Liver (tissue), 8 donors: ENCODE measurements at regions not wholly inside any gene's neighbourhood (a gene's known extent, or its start where the extent isn't known, plus 50 kb on each side); places are given as distances from the start of the nearest gene placed in this dataset.

Experiments used
- DNase-seq: peaks from one replicate; pipeline ENCODE4 v3.0.0-alpha.2; 2017; ENCODE audit warnings: low spot score
- H3K27ac ChIP-seq, 2 donors: one replicate each; pipeline ENCODE4 v1.7.0; 2013; ENCODE audit warnings: inconsistent platforms in 2 of 2, low read length in 2 of 2, control low read depth in 1 of 2, low read depth in 1 of 2, mild to moderate bottlenecking in 1 of 2
- H3K27me3 ChIP-seq, 4 donors: one replicate each; pipeline versions ENCODE4 v1.6.1 to v1.7.0; 2013; ENCODE audit warnings: low read length in 3 of 4, inconsistent platforms in 1 of 4, mild to moderate bottlenecking in 1 of 4, moderate library complexity in 1 of 4; ENCODE audit not compliant: control insufficient read depth in 4 of 4, insufficient read depth in 4 of 4
- H3K36me3 ChIP-seq, 4 donors: one replicate each; pipeline versions ENCODE4 v1.6.1 to v1.7.0; 2013; ENCODE audit warnings: low read length in 3 of 4, mild to moderate bottlenecking in 3 of 4, low read depth in 1 of 4, moderate library complexity in 1 of 4; ENCODE audit not compliant: control insufficient read depth in 4 of 4, insufficient read depth in 3 of 4
- H3K4me1 ChIP-seq, 4 donors: one replicate each; pipeline versions ENCODE4 v1.6.1 to v1.7.0; 2013; ENCODE audit warnings: low read length in 3 of 4, mild to moderate bottlenecking in 3 of 4, moderate library complexity in 1 of 4; ENCODE audit not compliant: control insufficient read depth in 4 of 4, insufficient read depth in 4 of 4
- H3K4me3 ChIP-seq, 3 donors: one replicate each; pipeline versions ENCODE4 v1.6.1 to v1.7.0; 2013; ENCODE audit warnings: low read length in 3 of 3, control low read depth in 1 of 3, low read depth in 1 of 3, mild to moderate bottlenecking in 1 of 3
- H3K9ac ChIP-seq, 2 donors: one replicate each; pipeline ENCODE4 v1.7.0; 2013; ENCODE audit warnings: low read length in 2 of 2, mild to moderate bottlenecking in 2 of 2, moderate library complexity in 2 of 2, control low read depth in 1 of 2, low read depth in 1 of 2
- H3K9me3 ChIP-seq, 4 donors: one replicate each; pipeline versions ENCODE4 v1.6.1 to v1.7.0; 2013; ENCODE audit warnings: low read length in 3 of 4; ENCODE audit not compliant: control insufficient read depth in 4 of 4
- ATF3 ChIP-seq: IDR thresholded peaks from 2 replicates; pipeline ENCODE4 v1.6.1; 2016; ENCODE audit warnings: antibody characterized with exemption
- EGR1 ChIP-seq, 2 donors: IDR thresholded peaks; 2 replicates each; pipeline ENCODE4 v1.6.1; 2016 to 2018; ENCODE audit warnings: antibody characterized with exemption in 2 of 2, low read depth in 2 of 2
- FOXA1 ChIP-seq: IDR thresholded peaks from 2 replicates; pipeline ENCODE4 v1.6.1; 2016; ENCODE audit warnings: antibody characterized with exemption
- FOXA2 ChIP-seq: IDR thresholded peaks from 2 replicates; pipeline ENCODE4 v1.6.1; 2016; ENCODE audit warnings: antibody characterized with exemption
- GABPA ChIP-seq, 2 donors: IDR thresholded peaks in 1 of 2; conservative IDR thresholded peaks in 1 of 2; 2 replicates each; pipeline ENCODE4 v1.6.1; 2016; ENCODE audit warnings: antibody characterized with exemption in 2 of 2, mild to moderate bottlenecking in 1 of 2, moderate library complexity in 1 of 2
- HNF4A ChIP-seq, 2 donors: conservative IDR thresholded peaks; 2 replicates each; pipeline ENCODE4 v1.6.1; 2016; ENCODE audit warnings: antibody characterized with exemption in 2 of 2, mild to moderate bottlenecking in 2 of 2
- HNF4G ChIP-seq: IDR thresholded peaks from 2 replicates; pipeline ENCODE4 v1.6.1; 2016; ENCODE audit warnings: antibody characterized with exemption
- JUND ChIP-seq, 2 donors: IDR thresholded peaks; 2 replicates each; pipeline ENCODE4 v1.6.1; 2016; ENCODE audit warnings: antibody characterized with exemption in 2 of 2
- MAX ChIP-seq: IDR thresholded peaks from 2 replicates; pipeline ENCODE4 v1.6.1; 2016; ENCODE audit warnings: antibody characterized with exemption
- NR2F2 ChIP-seq: IDR thresholded peaks from 2 replicates; pipeline ENCODE4 v1.6.1; 2016; ENCODE audit warnings: antibody characterized with exemption
- RAD21 ChIP-seq, 2 donors: IDR thresholded peaks; 2 replicates each; pipeline ENCODE4 v1.6.1; 2016; ENCODE audit warnings: antibody characterized with exemption in 2 of 2, mild to moderate bottlenecking in 2 of 2
- REST ChIP-seq: IDR thresholded peaks from 2 replicates; pipeline ENCODE4 v1.6.1; 2016; ENCODE audit warnings: antibody characterized with exemption, mild to moderate bottlenecking
- RXRA ChIP-seq, 2 donors: IDR thresholded peaks; 2 replicates each; pipeline ENCODE4 v1.6.1; 2017 to 2018; ENCODE audit warnings: antibody characterized with exemption in 2 of 2, mild to moderate bottlenecking in 1 of 2
- SP1 ChIP-seq: IDR thresholded peaks from 2 replicates; pipeline ENCODE4 v1.6.1; 2018; ENCODE audit warnings: antibody characterized with exemption, mild to moderate bottlenecking
- TAF1 ChIP-seq: conservative IDR thresholded peaks from 2 replicates; pipeline ENCODE4 v1.6.1; 2016; ENCODE audit warnings: antibody characterized with exemption, mild to moderate bottlenecking
- YY1 ChIP-seq: IDR thresholded peaks from 2 replicates; pipeline ENCODE4 v1.6.1; 2016; ENCODE audit warnings: antibody characterized with exemption, mild to moderate bottlenecking
- WGBS: extraction: QIAGEN DNeasy Blood & Tissue Kit; methylation state at CpG from one replicate; pipeline ENCODE4 v1.1.7; 2013; 5-methylcytosine and 5-hydroxymethylcytosine counted together
- TF ChIP-seq, protein P1 (sequence below): fragments of 150-350 bp; IDR thresholded peaks from 2 replicates; pipeline ENCODE4 v1.5.1; 2017; ENCODE audit warnings: improper control_type of control experiment, low read depth, low read length; ENCODE audit not compliant: missing input control
- TF ChIP-seq, protein P2 (sequence below): IDR thresholded peaks from 2 replicates; pipeline ENCODE4 v1.6.1; 2016; ENCODE audit warnings: antibody characterized with exemption
- donor health status: healthy.
- donor health status: healthy.
- donor health status: healthy.
- donor health status: healthy.
- donor health status: healthy.

DNA sequence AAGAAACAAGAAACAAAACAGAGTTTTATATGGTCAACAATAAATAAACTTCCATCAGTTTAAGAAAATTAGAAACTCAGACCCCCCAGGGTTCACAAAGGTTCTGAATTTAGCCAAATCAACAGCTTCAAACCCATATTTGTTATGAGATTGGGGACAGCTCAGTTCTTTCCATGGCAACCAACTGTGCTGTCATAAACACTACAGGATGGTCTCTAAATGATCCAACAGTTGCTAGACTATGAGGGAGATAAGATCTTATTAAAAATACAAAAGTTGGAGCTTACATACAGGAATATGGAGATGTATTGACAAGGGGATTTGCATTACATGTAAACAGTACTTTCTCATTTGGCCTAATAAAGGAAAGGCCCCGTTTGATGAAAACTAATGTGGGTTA lies 154.6 kb upstream of the CTAGE1 start:
- Histone ChIP-seq H3K27me3 (no peaks in the 10 kb centered on the region), H3K9me3 (no peaks in the 10 kb centered on the region), H3K9ac (no peak overlapping the region), H3K36me3 (no peaks in the 10 kb centered on the region), H3K4me3 (no peak overlapping the region), H3K4me1 (no peaks in the 10 kb centered on the region), H3K27ac (no peak overlapping the region)
- no peak for DNase-seq
- WGBS: 71% methylated on average over 1 of the region's 1 CpG
- no peak for TF ChIP-seq FOXA1
- TF ChIP-seq, protein P1, sequence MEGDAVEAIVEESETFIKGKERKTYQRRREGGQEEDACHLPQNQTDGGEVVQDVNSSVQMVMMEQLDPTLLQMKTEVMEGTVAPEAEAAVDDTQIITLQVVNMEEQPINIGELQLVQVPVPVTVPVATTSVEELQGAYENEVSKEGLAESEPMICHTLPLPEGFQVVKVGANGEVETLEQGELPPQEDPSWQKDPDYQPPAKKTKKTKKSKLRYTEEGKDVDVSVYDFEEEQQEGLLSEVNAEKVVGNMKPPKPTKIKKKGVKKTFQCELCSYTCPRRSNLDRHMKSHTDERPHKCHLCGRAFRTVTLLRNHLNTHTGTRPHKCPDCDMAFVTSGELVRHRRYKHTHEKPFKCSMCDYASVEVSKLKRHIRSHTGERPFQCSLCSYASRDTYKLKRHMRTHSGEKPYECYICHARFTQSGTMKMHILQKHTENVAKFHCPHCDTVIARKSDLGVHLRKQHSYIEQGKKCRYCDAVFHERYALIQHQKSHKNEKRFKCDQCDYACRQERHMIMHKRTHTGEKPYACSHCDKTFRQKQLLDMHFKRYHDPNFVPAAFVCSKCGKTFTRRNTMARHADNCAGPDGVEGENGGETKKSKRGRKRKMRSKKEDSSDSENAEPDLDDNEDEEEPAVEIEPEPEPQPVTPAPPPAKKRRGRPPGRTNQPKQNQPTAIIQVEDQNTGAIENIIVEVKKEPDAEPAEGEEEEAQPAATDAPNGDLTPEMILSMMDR: no peak

DNA sequence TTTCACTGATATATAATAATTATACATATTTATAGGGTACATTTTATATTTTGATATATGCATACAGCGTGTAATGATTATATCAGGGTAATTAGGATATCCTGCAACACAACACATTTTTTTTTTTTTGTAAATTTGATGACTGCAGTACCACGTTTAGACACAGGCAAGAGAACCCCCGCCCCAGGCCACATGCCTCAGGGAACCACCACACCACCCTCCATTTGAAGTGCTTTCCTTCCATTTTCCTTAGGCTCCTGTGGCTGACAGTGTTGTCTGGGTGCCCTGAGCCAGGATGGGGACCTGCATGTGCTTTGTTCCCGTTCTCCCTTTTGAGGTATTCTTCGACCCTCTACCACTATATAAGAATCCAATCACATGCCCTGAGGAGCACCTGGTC lies 161.6 kb upstream of the CTAGE1 start:
- WGBS: 91% methylated on average over 5 of the region's 5 CpGs
- Histone ChIP-seq H3K27me3 (no peaks in the 10 kb centered on the region), H3K4me3 (no peak overlapping the region), H3K27ac (no peak overlapping the region), H3K4me1 (peaks cover 0 to under 1% (median 0%) of the 10 kb centered on the region in 4 donors), H3K9me3 (no peaks in the 10 kb centered on the region), H3K36me3 (no peaks in the 10 kb centered on the region), H3K9ac (no peak overlapping the region)
- no peak for TF ChIP-seq RXRA (IDR thresholded peaks at IDR 0.05)
- TF ChIP-seq SP1: no peak
- TF ChIP-seq YY1: no peak
- TF ChIP-seq HNF4G: no peak
- TF ChIP-seq JUND (IDR thresholded peaks at IDR 0.05): no peak
- TF ChIP-seq GABPA (IDR thresholded peaks at IDR 0.05 in 1 of 2, conservative IDR thresholded peaks at IDR 0.05 in 1 of 2): no peak
- TF ChIP-seq NR2F2: no peak
- no peak for TF ChIP-seq FOXA2
- TF ChIP-seq TAF1: no peak
- no peak for TF ChIP-seq FOXA1
- TF ChIP-seq, protein P2, sequence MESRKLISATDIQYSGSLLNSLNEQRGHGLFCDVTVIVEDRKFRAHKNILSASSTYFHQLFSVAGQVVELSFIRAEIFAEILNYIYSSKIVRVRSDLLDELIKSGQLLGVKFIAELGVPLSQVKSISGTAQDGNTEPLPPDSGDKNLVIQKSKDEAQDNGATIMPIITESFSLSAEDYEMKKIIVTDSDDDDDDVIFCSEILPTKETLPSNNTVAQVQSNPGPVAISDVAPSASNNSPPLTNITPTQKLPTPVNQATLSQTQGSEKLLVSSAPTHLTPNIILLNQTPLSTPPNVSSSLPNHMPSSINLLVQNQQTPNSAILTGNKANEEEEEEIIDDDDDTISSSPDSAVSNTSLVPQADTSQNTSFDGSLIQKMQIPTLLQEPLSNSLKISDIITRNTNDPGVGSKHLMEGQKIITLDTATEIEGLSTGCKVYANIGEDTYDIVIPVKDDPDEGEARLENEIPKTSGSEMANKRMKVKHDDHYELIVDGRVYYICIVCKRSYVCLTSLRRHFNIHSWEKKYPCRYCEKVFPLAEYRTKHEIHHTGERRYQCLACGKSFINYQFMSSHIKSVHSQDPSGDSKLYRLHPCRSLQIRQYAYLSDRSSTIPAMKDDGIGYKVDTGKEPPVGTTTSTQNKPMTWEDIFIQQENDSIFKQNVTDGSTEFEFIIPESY: no peak
- no peak for TF ChIP-seq ATF3
- no peak for TF ChIP-seq REST
- no peak for TF ChIP-seq RAD21 (IDR thresholded peaks at IDR 0.05)
- no peak for TF ChIP-seq MAX
- TF ChIP-seq HNF4A (conservative IDR thresholded peaks at IDR 0.05): no peak
- TF ChIP-seq EGR1 (IDR thresholded peaks at IDR 0.05; ENCODE audit: low read depth in 2 of 2): no peak
- TF ChIP-seq, protein P1: no peak
- DNase-seq: no peak
